Liver (tissue), 8 donors: ENCODE measurements at regions not wholly inside any gene's neighbourhood (a gene's known extent, or its start where the extent isn't known, plus 50 kb on each side); places are given as distances from the start of the nearest gene placed in this dataset.
A peak's percentile ranks its signal among the peaks of the same experiment; 100 is the strongest.

ENCODE experiments used
- DNase-seq: peaks from one replicate; pipeline ENCODE4 v3.0.0-alpha.2; 2017; ENCODE audit warnings: low spot score
- H3K27ac ChIP-seq, 2 donors: one replicate each; pipeline ENCODE4 v1.7.0; 2013; ENCODE audit warnings: inconsistent platforms in 2 of 2, low read length in 2 of 2, control low read depth in 1 of 2, low read depth in 1 of 2, mild to moderate bottlenecking in 1 of 2
- H3K27me3 ChIP-seq, 4 donors: one replicate each; pipeline versions ENCODE4 v1.6.1 to v1.7.0; 2013; ENCODE audit warnings: low read length in 3 of 4, inconsistent platforms in 1 of 4, mild to moderate bottlenecking in 1 of 4, moderate library complexity in 1 of 4; ENCODE audit not compliant: control insufficient read depth in 4 of 4, insufficient read depth in 4 of 4
- H3K36me3 ChIP-seq, 4 donors: one replicate each; pipeline versions ENCODE4 v1.6.1 to v1.7.0; 2013; ENCODE audit warnings: low read length in 3 of 4, mild to moderate bottlenecking in 3 of 4, low read depth in 1 of 4, moderate library complexity in 1 of 4; ENCODE audit not compliant: control insufficient read depth in 4 of 4, insufficient read depth in 3 of 4
- H3K4me1 ChIP-seq, 4 donors: one replicate each; pipeline versions ENCODE4 v1.6.1 to v1.7.0; 2013; ENCODE audit warnings: low read length in 3 of 4, mild to moderate bottlenecking in 3 of 4, moderate library complexity in 1 of 4; ENCODE audit not compliant: control insufficient read depth in 4 of 4, insufficient read depth in 4 of 4
- H3K4me3 ChIP-seq, 3 donors: one replicate each; pipeline versions ENCODE4 v1.6.1 to v1.7.0; 2013; ENCODE audit warnings: low read length in 3 of 3, control low read depth in 1 of 3, low read depth in 1 of 3, mild to moderate bottlenecking in 1 of 3
- H3K9ac ChIP-seq, 2 donors: one replicate each; pipeline ENCODE4 v1.7.0; 2013; ENCODE audit warnings: low read length in 2 of 2, mild to moderate bottlenecking in 2 of 2, moderate library complexity in 2 of 2, control low read depth in 1 of 2, low read depth in 1 of 2
- H3K9me3 ChIP-seq, 4 donors: one replicate each; pipeline versions ENCODE4 v1.6.1 to v1.7.0; 2013; ENCODE audit warnings: low read length in 3 of 4; ENCODE audit not compliant: control insufficient read depth in 4 of 4
- ATF3 ChIP-seq: IDR thresholded peaks from 2 replicates; pipeline ENCODE4 v1.6.1; 2016; ENCODE audit warnings: antibody characterized with exemption
- EGR1 ChIP-seq, 2 donors: IDR thresholded peaks; 2 replicates each; pipeline ENCODE4 v1.6.1; 2016 to 2018; ENCODE audit warnings: antibody characterized with exemption in 2 of 2, low read depth in 2 of 2
- FOXA1 ChIP-seq: IDR thresholded peaks from 2 replicates; pipeline ENCODE4 v1.6.1; 2016; ENCODE audit warnings: antibody characterized with exemption
- FOXA2 ChIP-seq: IDR thresholded peaks from 2 replicates; pipeline ENCODE4 v1.6.1; 2016; ENCODE audit warnings: antibody characterized with exemption
- GABPA ChIP-seq, 2 donors: IDR thresholded peaks in 1 of 2; conservative IDR thresholded peaks in 1 of 2; 2 replicates each; pipeline ENCODE4 v1.6.1; 2016; ENCODE audit warnings: antibody characterized with exemption in 2 of 2, mild to moderate bottlenecking in 1 of 2, moderate library complexity in 1 of 2
- HNF4A ChIP-seq, 2 donors: conservative IDR thresholded peaks; 2 replicates each; pipeline ENCODE4 v1.6.1; 2016; ENCODE audit warnings: antibody characterized with exemption in 2 of 2, mild to moderate bottlenecking in 2 of 2
- HNF4G ChIP-seq: IDR thresholded peaks from 2 replicates; pipeline ENCODE4 v1.6.1; 2016; ENCODE audit warnings: antibody characterized with exemption
- JUND ChIP-seq, 2 donors: IDR thresholded peaks; 2 replicates each; pipeline ENCODE4 v1.6.1; 2016; ENCODE audit warnings: antibody characterized with exemption in 2 of 2
- NR2F2 ChIP-seq: IDR thresholded peaks from 2 replicates; pipeline ENCODE4 v1.6.1; 2016; ENCODE audit warnings: antibody characterized with exemption
- RAD21 ChIP-seq, 2 donors: IDR thresholded peaks; 2 replicates each; pipeline ENCODE4 v1.6.1; 2016; ENCODE audit warnings: antibody characterized with exemption in 2 of 2, mild to moderate bottlenecking in 2 of 2
- RXRA ChIP-seq, 2 donors: IDR thresholded peaks; 2 replicates each; pipeline ENCODE4 v1.6.1; 2017 to 2018; ENCODE audit warnings: antibody characterized with exemption in 2 of 2, mild to moderate bottlenecking in 1 of 2
- SP1 ChIP-seq: IDR thresholded peaks from 2 replicates; pipeline ENCODE4 v1.6.1; 2018; ENCODE audit warnings: antibody characterized with exemption, mild to moderate bottlenecking
- TAF1 ChIP-seq: conservative IDR thresholded peaks from 2 replicates; pipeline ENCODE4 v1.6.1; 2016; ENCODE audit warnings: antibody characterized with exemption, mild to moderate bottlenecking
- YY1 ChIP-seq: IDR thresholded peaks from 2 replicates; pipeline ENCODE4 v1.6.1; 2016; ENCODE audit warnings: antibody characterized with exemption, mild to moderate bottlenecking
- ZBTB33 ChIP-seq: IDR thresholded peaks from 2 replicates; pipeline ENCODE4 v1.6.1; 2016; ENCODE audit warnings: antibody characterized with exemption
- WGBS: extraction: QIAGEN DNeasy Blood & Tissue Kit; methylation state at CpG from one replicate; pipeline ENCODE4 v1.1.7; 2013; 5-methylcytosine and 5-hydroxymethylcytosine counted together
- TF ChIP-seq, protein P1 (sequence below): IDR thresholded peaks from 2 replicates; pipeline ENCODE4 v1.6.1; 2016; ENCODE audit warnings: antibody characterized with exemption, mild to moderate bottlenecking
- TF ChIP-seq, protein P2 (sequence below): IDR thresholded peaks from 2 replicates; pipeline ENCODE4 v1.6.1; 2016; ENCODE audit warnings: antibody characterized with exemption
- TF ChIP-seq, protein P3 (sequence below): fragments of 150-350 bp; IDR thresholded peaks from 2 replicates; pipeline ENCODE4 v1.5.1; 2017; ENCODE audit warnings: improper control_type of control experiment, low read depth, low read length; ENCODE audit not compliant: missing input control
- donor health status: healthy.
- donor health status: healthy.
- donor health status: healthy.
- donor health status: healthy.
- donor health status: healthy.

GRCh38 chr7:115707258-115708012 lies 323.1 kb downstream of the TFEC start:
- H3K9ac ChIP-seq = no peak overlapping the region
- no peak overlapping the region for H3K27ac ChIP-seq
- no peaks in the 10 kb centered on the region for H3K36me3 ChIP-seq
- DNase-seq = no peak
- TF ChIP-seq RAD21 (IDR thresholded peaks at IDR 0.05) (peak; percentile 78 to 85), NR2F2 (no peak), TAF1 (no peak), SP1 (no peak), FOXA2 (no peak), ATF3 (peak; percentile 86), JUND (IDR thresholded peaks at IDR 0.05) (no peak), FOXA1 (no peak), YY1 (no peak), RXRA (IDR thresholded peaks at IDR 0.05) (no peak), HNF4A (conservative IDR thresholded peaks at IDR 0.05) (no peak), HNF4G (no peak), EGR1 (IDR thresholded peaks at IDR 0.05; ENCODE audit: low read depth in 2 of 2) (no peak), ZBTB33 (no peak), GABPA (IDR thresholded peaks at IDR 0.05 in 1 of 2, conservative IDR thresholded peaks at IDR 0.05 in 1 of 2) (no peak)
- TF ChIP-seq, protein P1, sequence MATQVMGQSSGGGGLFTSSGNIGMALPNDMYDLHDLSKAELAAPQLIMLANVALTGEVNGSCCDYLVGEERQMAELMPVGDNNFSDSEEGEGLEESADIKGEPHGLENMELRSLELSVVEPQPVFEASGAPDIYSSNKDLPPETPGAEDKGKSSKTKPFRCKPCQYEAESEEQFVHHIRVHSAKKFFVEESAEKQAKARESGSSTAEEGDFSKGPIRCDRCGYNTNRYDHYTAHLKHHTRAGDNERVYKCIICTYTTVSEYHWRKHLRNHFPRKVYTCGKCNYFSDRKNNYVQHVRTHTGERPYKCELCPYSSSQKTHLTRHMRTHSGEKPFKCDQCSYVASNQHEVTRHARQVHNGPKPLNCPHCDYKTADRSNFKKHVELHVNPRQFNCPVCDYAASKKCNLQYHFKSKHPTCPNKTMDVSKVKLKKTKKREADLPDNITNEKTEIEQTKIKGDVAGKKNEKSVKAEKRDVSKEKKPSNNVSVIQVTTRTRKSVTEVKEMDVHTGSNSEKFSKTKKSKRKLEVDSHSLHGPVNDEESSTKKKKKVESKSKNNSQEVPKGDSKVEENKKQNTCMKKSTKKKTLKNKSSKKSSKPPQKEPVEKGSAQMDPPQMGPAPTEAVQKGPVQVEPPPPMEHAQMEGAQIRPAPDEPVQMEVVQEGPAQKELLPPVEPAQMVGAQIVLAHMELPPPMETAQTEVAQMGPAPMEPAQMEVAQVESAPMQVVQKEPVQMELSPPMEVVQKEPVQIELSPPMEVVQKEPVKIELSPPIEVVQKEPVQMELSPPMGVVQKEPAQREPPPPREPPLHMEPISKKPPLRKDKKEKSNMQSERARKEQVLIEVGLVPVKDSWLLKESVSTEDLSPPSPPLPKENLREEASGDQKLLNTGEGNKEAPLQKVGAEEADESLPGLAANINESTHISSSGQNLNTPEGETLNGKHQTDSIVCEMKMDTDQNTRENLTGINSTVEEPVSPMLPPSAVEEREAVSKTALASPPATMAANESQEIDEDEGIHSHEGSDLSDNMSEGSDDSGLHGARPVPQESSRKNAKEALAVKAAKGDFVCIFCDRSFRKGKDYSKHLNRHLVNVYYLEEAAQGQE = no peak
- TF ChIP-seq, protein P2, sequence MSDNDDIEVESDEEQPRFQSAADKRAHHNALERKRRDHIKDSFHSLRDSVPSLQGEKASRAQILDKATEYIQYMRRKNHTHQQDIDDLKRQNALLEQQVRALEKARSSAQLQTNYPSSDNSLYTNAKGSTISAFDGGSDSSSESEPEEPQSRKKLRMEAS = no peak
- TF ChIP-seq, protein P3, sequence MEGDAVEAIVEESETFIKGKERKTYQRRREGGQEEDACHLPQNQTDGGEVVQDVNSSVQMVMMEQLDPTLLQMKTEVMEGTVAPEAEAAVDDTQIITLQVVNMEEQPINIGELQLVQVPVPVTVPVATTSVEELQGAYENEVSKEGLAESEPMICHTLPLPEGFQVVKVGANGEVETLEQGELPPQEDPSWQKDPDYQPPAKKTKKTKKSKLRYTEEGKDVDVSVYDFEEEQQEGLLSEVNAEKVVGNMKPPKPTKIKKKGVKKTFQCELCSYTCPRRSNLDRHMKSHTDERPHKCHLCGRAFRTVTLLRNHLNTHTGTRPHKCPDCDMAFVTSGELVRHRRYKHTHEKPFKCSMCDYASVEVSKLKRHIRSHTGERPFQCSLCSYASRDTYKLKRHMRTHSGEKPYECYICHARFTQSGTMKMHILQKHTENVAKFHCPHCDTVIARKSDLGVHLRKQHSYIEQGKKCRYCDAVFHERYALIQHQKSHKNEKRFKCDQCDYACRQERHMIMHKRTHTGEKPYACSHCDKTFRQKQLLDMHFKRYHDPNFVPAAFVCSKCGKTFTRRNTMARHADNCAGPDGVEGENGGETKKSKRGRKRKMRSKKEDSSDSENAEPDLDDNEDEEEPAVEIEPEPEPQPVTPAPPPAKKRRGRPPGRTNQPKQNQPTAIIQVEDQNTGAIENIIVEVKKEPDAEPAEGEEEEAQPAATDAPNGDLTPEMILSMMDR = peak; percentile 45
- peaks cover 0 to 2% (median 0%) of the 10 kb centered on the region in 4 donors for H3K4me1 ChIP-seq
- H3K4me3 ChIP-seq = no peak overlapping the region
- no peaks in the 10 kb centered on the region for H3K9me3 ChIP-seq
- 66% methylated on average over 12 of the region's 12 CpGs for WGBS
- H3K27me3 ChIP-seq = no peaks in the 10 kb centered on the region
